H9 (cell line): ENCODE measurements at regions not wholly inside any gene's neighbourhood (a gene's known extent, or its start where the extent isn't known, plus 50 kb on each side); places are given as distances from the start of the nearest gene placed in this dataset.
A peak's percentile ranks its signal among the peaks of the same experiment; 100 is the strongest.

ENCODE experiments used
- DNase-seq: peaks from one replicate; pipeline ENCODE4 v3.0.0-alpha.2; 2017
- H2AFZ ChIP-seq: one replicate; pipeline ENCODE4 v1.6.1; 2013; ENCODE audit warnings: mild to moderate bottlenecking, low read length, control low read depth, moderate library complexity
- H2AK5ac ChIP-seq: 2 replicates; pipeline ENCODE4 v1.6.1; 2013; ENCODE audit warnings: low read length, control low read depth, mixed read lengths; ENCODE audit not compliant: insufficient read length
- H2BK120ac ChIP-seq: one replicate; pipeline ENCODE4 v1.6.1; 2013; ENCODE audit warnings: low read depth, mild to moderate bottlenecking, low read length, control low read depth, inconsistent platforms; ENCODE audit not compliant: poor library complexity, severe bottlenecking
- H2BK12ac ChIP-seq: 2 replicates; pipeline ENCODE4 v1.6.1; 2013; ENCODE audit warnings: low read length, control low read depth, mixed read lengths, low read depth; ENCODE audit not compliant: insufficient read length
- H2BK15ac ChIP-seq: 2 replicates; pipeline ENCODE4 v1.6.1; 2013; ENCODE audit warnings: low read depth, low read length, control low read depth
- H2BK20ac ChIP-seq: one replicate; pipeline ENCODE4 v1.6.1; 2013; ENCODE audit warnings: low read depth, mild to moderate bottlenecking, low read length, control low read depth, inconsistent platforms; ENCODE audit not compliant: poor library complexity, severe bottlenecking
- H2BK5ac ChIP-seq: 2 replicates; pipeline ENCODE4 v1.6.1; 2013; ENCODE audit warnings: low read length, control low read depth, mixed read lengths; ENCODE audit not compliant: insufficient read length
- H3K14ac ChIP-seq: 2 replicates; pipeline ENCODE4 v1.6.1; 2013; ENCODE audit warnings: low read length, control low read depth; ENCODE audit not compliant: insufficient read depth
- H3K18ac ChIP-seq: 2 replicates; pipeline ENCODE4 v1.6.1; 2013; ENCODE audit warnings: low read depth, mild to moderate bottlenecking, mixed read lengths, low read length, control low read depth; ENCODE audit not compliant: insufficient read length
- H3K23ac ChIP-seq: 2 replicates; pipeline ENCODE4 v1.6.1; 2013; ENCODE audit warnings: low read length, control low read depth, mixed read lengths, low read depth; ENCODE audit not compliant: insufficient read length
- H3K23me2 ChIP-seq: 2 replicates; pipeline ENCODE4 v1.6.1; 2013; ENCODE audit warnings: low read depth, mild to moderate bottlenecking, mixed read lengths, low read length, control low read depth; ENCODE audit not compliant: insufficient read length, poor library complexity, severe bottlenecking
- H3K27ac ChIP-seq: 2 replicates; pipeline ENCODE4 v1.5.1; 2013; ENCODE audit warnings: low read length, control low read depth, mixed read lengths, low read depth; ENCODE audit not compliant: insufficient read length
- H3K27me3 ChIP-seq: 2 replicates; pipeline ENCODE4 v1.6.1; 2013; ENCODE audit warnings: low read length, control low read depth, inconsistent platforms; ENCODE audit not compliant: insufficient read depth
- H3K4ac ChIP-seq: 2 replicates; pipeline ENCODE4 v1.6.1; 2013; ENCODE audit warnings: low read depth, mild to moderate bottlenecking, control low read depth, inconsistent platforms, low read length, moderate library complexity
- H3K4me1 ChIP-seq: 2 replicates; pipeline ENCODE4 v1.6.1; 2013; ENCODE audit warnings: low read length, control low read depth, inconsistent platforms; ENCODE audit not compliant: insufficient read depth
- H3K4me2 ChIP-seq: 2 replicates; pipeline ENCODE4 v1.6.1; 2013; ENCODE audit warnings: low read length, control low read depth, mixed read lengths; ENCODE audit not compliant: insufficient read length, insufficient read depth
- H3K56ac ChIP-seq: 2 replicates; pipeline ENCODE4 v1.6.1; 2013; ENCODE audit warnings: low read depth, mild to moderate bottlenecking, mixed read lengths, low read length, control low read depth; ENCODE audit not compliant: insufficient read length
- H3K79me1 ChIP-seq: 2 replicates; pipeline ENCODE4 v1.6.1; 2013; ENCODE audit warnings: low read depth, mild to moderate bottlenecking, moderate library complexity, low read length, control low read depth, inconsistent platforms; ENCODE audit not compliant: insufficient read depth, poor library complexity, severe bottlenecking
- H3K79me2 ChIP-seq: 2 replicates; pipeline ENCODE4 v1.6.1; 2013; ENCODE audit warnings: low read length, control low read depth, inconsistent platforms; ENCODE audit not compliant: insufficient read depth
- H3K9ac ChIP-seq: 2 replicates; pipeline ENCODE4 v1.6.1; 2013; ENCODE audit warnings: low read length, control low read depth, mixed read lengths; ENCODE audit not compliant: insufficient read length; ENCODE audit errors: extremely low read depth
- H3K9me3 ChIP-seq: one replicate; pipeline ENCODE4 v1.6.1; 2013; ENCODE audit warnings: low read depth, low read length, inconsistent platforms; ENCODE audit not compliant: control insufficient read depth
- H3T11ph ChIP-seq: one replicate; pipeline ENCODE4 v1.6.1; 2013; ENCODE audit warnings: mild to moderate bottlenecking, low read length, control low read depth, inconsistent platforms
- H4K20me1 ChIP-seq: one replicate; pipeline ENCODE4 v1.6.1; 2013; ENCODE audit not compliant: control insufficient read depth, insufficient read length, insufficient read depth
- H4K5ac ChIP-seq: 2 replicates; pipeline ENCODE4 v1.6.1; 2013; ENCODE audit warnings: low read depth, mild to moderate bottlenecking, mixed read lengths, low read length, control low read depth; ENCODE audit not compliant: insufficient read length
- H4K8ac ChIP-seq: replicated peaks from 2 replicates; pipeline ENCODE4 v1.6.1; 2013; ENCODE audit warnings: low read length, control low read depth, mixed read lengths, low read depth; ENCODE audit not compliant: insufficient read length
- H4K91ac ChIP-seq: 2 replicates; pipeline ENCODE4 v1.6.1; 2013; ENCODE audit warnings: low read depth, mild to moderate bottlenecking, moderate library complexity, mixed read lengths, low read length, control low read depth; ENCODE audit not compliant: insufficient read length
- H3K27ac Mint-ChIP-seq, 3 experiments: 2 replicates in 2 of 3; 3 replicates in 1 of 3; pipeline ENCODE4 v1.8.0; 2020 to 2021; ENCODE audit warnings: mixed read lengths in 3 of 3, mild to moderate bottlenecking in 1 of 3, moderate library complexity in 1 of 3
- H3K27me3 Mint-ChIP-seq: 2 replicates; pipeline ENCODE4 v1.8.0; 2021; ENCODE audit warnings: low read depth, mild to moderate bottlenecking, moderate library complexity, mixed read lengths
- H3K36me3 Mint-ChIP-seq, 3 experiments: 2 replicates in 2 of 3; 3 replicates in 1 of 3; pipeline ENCODE4 v1.8.0; 2020 to 2021; ENCODE audit warnings: low read depth in 3 of 3, mixed read lengths in 3 of 3; ENCODE audit not compliant: insufficient read depth in 1 of 3
- H3K4me1 Mint-ChIP-seq, 2 experiments: 2 replicates each; pipeline ENCODE4 v1.8.0; 2020; ENCODE audit warnings: mixed read lengths in 2 of 2
- H3K4me3 Mint-ChIP-seq, 2 experiments: 2 replicates in 1 of 2; 3 replicates in 1 of 2; pipeline ENCODE4 v1.8.0; 2020 to 2021; ENCODE audit warnings: mild to moderate bottlenecking in 2 of 2, mixed read lengths in 2 of 2, moderate library complexity in 1 of 2
- H3K9me3 Mint-ChIP-seq, 2 experiments: 2 replicates in 1 of 2; 3 replicates in 1 of 2; pipeline ENCODE4 v1.8.0; 2020; ENCODE audit warnings: mild to moderate bottlenecking in 2 of 2, mixed read lengths in 2 of 2, moderate library complexity in 1 of 2
- CTCF ChIP-seq: fragments of 200-600 bp; sonication (generic); conservative IDR thresholded peaks from 3 replicates; pipeline ENCODE4 v1.8.0; 2021; ENCODE audit warnings: antibody characterized with exemption, mild to moderate bottlenecking
- WGBS: extraction: QIAGEN DNeasy Blood & Tissue Kit; methylation state at CpG from one replicate; pipeline ENCODE4 v1.1.7; 2013; ENCODE audit warnings: missing lambda C conversion rate, low lambda C conversion rate, mixed read lengths; ENCODE audit not compliant: insufficient read length; ENCODE audit errors: extremely low coverage; 5-methylcytosine and 5-hydroxymethylcytosine counted together

- peak; percentile 41; the same call in 2 of the 3 replicates for TF ChIP-seq CTCF
- no peak overlapping the region for H2BK120ac ChIP-seq
- H3K4me1 Mint-ChIP-seq: peaks cover 10 to 11% of the 10 kb centered on the region in 2 experiments; a peak in 3 of 4 replicates
- H3K79me2 ChIP-seq: no peaks in the 10 kb centered on the region
- H3K27me3 ChIP-seq: no peaks in the 10 kb centered on the region
- no peak overlapping the region for H2BK15ac ChIP-seq
- no peaks in the 10 kb centered on the region for H3K4me1 ChIP-seq
- H3K14ac ChIP-seq: no peak overlapping the region
- no peaks in the 10 kb centered on the region for H3K36me3 Mint-ChIP-seq
- no peak overlapping the region for H2BK20ac ChIP-seq
- no peaks in the 10 kb centered on the region for H3K23me2 ChIP-seq
- no peak overlapping the region for H3K4ac ChIP-seq
- H3K27ac ChIP-seq: no peak overlapping the region
- H3K4me3 Mint-ChIP-seq: no peak overlapping the region
- no peak overlapping the region for H3K4me2 ChIP-seq
- DNase-seq: no peak
- no peaks in the 10 kb centered on the region for H4K20me1 ChIP-seq
- H4K5ac ChIP-seq: no peak overlapping the region
- no peak overlapping the region for H2BK5ac ChIP-seq
- H2BK12ac ChIP-seq: no peak overlapping the region
- H3T11ph ChIP-seq: no peak overlapping the region
- H3K9me3 Mint-ChIP-seq: no peaks in the 10 kb centered on the region
- no peaks in the 10 kb centered on the region for H3K79me1 ChIP-seq
- H2AFZ ChIP-seq: no peak overlapping the region
- H3K9me3 ChIP-seq: no peaks in the 10 kb centered on the region
- no peak overlapping the region for H4K8ac ChIP-seq
- no peak overlapping the region for H3K9ac ChIP-seq
- no peak overlapping the region for H3K27ac Mint-ChIP-seq
- H4K91ac ChIP-seq: no peak overlapping the region
- H3K23ac ChIP-seq: no peak overlapping the region
- no CpG with 5 or more reads among the region's 3 CpGs for WGBS
- no peak overlapping the region for H3K56ac ChIP-seq
- H3K27me3 Mint-ChIP-seq: no peaks in the 10 kb centered on the region
- H3K18ac ChIP-seq: no peak overlapping the region
- H2AK5ac ChIP-seq: no peak overlapping the region
Measured at GRCh38 chr2:183752571-183752970, 628.3 kb downstream of the NUP35 start.
